H1 (cell line): ENCODE measurements at regions not wholly inside any gene's neighbourhood (a gene's known extent, or its start where the extent isn't known, plus 50 kb on each side); places are given as distances from the start of the nearest gene placed in this dataset.

Experiments
- ASH2L ChIP-seq: fragments of 200-600, 300-600 bp; sonication (generic); IDR thresholded peaks from one replicate; pipeline ENCODE4 v1.7.1; 2017; ENCODE audit warnings: low read length
- CREB1 ChIP-seq: IDR thresholded peaks from 2 replicates; pipeline ENCODE4 v1.6.1; 2012; ENCODE audit warnings: inconsistent platforms
- E2F6 ChIP-seq: IDR thresholded peaks from 2 replicates; pipeline ENCODE4 v1.6.1; 2012; ENCODE audit warnings: inconsistent platforms
- FOSL1 ChIP-seq: IDR thresholded peaks from 2 replicates; pipeline ENCODE4 v1.6.1; 2011; ENCODE audit warnings: mild to moderate bottlenecking, low read depth, low read length, moderate library complexity; ENCODE audit not compliant: insufficient read depth
- MAFK ChIP-seq: IDR thresholded peaks from 2 replicates; pipeline ENCODE4 v1.6.1; 2012; ENCODE audit warnings: low read depth, mild to moderate bottlenecking, improper control_type of control experiment, low read length
- RBBP5 ChIP-seq: IDR thresholded peaks from 2 replicates; pipeline ENCODE4 v1.7.1; 2012; ENCODE audit warnings: low read depth, mild to moderate bottlenecking, inconsistent platforms, low read length, moderate library complexity, borderline replicate concordance
- RFX5 ChIP-seq: IDR thresholded peaks from 2 replicates; pipeline ENCODE4 v1.6.1; 2011; ENCODE audit warnings: low read depth, low read length, improper control_type of control experiment, borderline replicate concordance
- SIN3A ChIP-seq, 2 experiments: IDR thresholded peaks in 1 of 2; conservative IDR thresholded peaks in 1 of 2; 2 replicates each; pipeline ENCODE4 v1.6.1; 2011 to 2012; ENCODE audit warnings: low read length in 2 of 2, improper control_type of control experiment in 1 of 2, low read depth in 1 of 2, mild to moderate bottlenecking in 1 of 2
- SP4 ChIP-seq: IDR thresholded peaks from 2 replicates; pipeline ENCODE4 v1.6.1; 2012; ENCODE audit warnings: low read length, inconsistent platforms
- USF2 ChIP-seq: IDR thresholded peaks from 2 replicates; pipeline ENCODE4 v1.6.1; 2011; ENCODE audit warnings: low read length, improper control_type of control experiment
- TF ChIP-seq, protein P1 (sequence below): fragments of 300-600 bp; sonication (generic); IDR thresholded peaks from 2 replicates; pipeline ENCODE4 v1.7.1; 2012; ENCODE audit warnings: low read length, moderate library complexity, mild to moderate bottlenecking, inconsistent platforms; ENCODE audit not compliant: insufficient replicate concordance

- TF ChIP-seq, protein P1, sequence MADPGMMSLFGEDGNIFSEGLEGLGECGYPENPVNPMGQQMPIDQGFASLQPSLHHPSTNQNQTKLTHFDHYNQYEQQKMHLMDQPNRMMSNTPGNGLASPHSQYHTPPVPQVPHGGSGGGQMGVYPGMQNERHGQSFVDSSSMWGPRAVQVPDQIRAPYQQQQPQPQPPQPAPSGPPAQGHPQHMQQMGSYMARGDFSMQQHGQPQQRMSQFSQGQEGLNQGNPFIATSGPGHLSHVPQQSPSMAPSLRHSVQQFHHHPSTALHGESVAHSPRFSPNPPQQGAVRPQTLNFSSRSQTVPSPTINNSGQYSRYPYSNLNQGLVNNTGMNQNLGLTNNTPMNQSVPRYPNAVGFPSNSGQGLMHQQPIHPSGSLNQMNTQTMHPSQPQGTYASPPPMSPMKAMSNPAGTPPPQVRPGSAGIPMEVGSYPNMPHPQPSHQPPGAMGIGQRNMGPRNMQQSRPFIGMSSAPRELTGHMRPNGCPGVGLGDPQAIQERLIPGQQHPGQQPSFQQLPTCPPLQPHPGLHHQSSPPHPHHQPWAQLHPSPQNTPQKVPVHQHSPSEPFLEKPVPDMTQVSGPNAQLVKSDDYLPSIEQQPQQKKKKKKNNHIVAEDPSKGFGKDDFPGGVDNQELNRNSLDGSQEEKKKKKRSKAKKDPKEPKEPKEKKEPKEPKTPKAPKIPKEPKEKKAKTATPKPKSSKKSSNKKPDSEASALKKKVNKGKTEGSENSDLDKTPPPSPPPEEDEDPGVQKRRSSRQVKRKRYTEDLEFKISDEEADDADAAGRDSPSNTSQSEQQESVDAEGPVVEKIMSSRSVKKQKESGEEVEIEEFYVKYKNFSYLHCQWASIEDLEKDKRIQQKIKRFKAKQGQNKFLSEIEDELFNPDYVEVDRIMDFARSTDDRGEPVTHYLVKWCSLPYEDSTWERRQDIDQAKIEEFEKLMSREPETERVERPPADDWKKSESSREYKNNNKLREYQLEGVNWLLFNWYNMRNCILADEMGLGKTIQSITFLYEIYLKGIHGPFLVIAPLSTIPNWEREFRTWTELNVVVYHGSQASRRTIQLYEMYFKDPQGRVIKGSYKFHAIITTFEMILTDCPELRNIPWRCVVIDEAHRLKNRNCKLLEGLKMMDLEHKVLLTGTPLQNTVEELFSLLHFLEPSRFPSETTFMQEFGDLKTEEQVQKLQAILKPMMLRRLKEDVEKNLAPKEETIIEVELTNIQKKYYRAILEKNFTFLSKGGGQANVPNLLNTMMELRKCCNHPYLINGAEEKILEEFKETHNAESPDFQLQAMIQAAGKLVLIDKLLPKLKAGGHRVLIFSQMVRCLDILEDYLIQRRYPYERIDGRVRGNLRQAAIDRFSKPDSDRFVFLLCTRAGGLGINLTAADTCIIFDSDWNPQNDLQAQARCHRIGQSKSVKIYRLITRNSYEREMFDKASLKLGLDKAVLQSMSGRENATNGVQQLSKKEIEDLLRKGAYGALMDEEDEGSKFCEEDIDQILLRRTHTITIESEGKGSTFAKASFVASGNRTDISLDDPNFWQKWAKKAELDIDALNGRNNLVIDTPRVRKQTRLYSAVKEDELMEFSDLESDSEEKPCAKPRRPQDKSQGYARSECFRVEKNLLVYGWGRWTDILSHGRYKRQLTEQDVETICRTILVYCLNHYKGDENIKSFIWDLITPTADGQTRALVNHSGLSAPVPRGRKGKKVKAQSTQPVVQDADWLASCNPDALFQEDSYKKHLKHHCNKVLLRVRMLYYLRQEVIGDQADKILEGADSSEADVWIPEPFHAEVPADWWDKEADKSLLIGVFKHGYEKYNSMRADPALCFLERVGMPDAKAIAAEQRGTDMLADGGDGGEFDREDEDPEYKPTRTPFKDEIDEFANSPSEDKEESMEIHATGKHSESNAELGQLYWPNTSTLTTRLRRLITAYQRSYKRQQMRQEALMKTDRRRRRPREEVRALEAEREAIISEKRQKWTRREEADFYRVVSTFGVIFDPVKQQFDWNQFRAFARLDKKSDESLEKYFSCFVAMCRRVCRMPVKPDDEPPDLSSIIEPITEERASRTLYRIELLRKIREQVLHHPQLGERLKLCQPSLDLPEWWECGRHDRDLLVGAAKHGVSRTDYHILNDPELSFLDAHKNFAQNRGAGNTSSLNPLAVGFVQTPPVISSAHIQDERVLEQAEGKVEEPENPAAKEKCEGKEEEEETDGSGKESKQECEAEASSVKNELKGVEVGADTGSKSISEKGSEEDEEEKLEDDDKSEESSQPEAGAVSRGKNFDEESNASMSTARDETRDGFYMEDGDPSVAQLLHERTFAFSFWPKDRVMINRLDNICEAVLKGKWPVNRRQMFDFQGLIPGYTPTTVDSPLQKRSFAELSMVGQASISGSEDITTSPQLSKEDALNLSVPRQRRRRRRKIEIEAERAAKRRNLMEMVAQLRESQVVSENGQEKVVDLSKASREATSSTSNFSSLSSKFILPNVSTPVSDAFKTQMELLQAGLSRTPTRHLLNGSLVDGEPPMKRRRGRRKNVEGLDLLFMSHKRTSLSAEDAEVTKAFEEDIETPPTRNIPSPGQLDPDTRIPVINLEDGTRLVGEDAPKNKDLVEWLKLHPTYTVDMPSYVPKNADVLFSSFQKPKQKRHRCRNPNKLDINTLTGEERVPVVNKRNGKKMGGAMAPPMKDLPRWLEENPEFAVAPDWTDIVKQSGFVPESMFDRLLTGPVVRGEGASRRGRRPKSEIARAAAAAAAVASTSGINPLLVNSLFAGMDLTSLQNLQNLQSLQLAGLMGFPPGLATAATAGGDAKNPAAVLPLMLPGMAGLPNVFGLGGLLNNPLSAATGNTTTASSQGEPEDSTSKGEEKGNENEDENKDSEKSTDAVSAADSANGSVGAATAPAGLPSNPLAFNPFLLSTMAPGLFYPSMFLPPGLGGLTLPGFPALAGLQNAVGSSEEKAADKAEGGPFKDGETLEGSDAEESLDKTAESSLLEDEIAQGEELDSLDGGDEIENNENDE = no peak
- TF ChIP-seq RBBP5 (no peak), USF2 (no peak), RFX5 (no peak), FOSL1 (no peak), E2F6 (no peak), SP4 (no peak), CREB1 (no peak), MAFK (no peak), SIN3A (conservative IDR thresholded peaks at IDR 0.05 in 1 of 2, IDR thresholded peaks at IDR 0.05 in 1 of 2; ENCODE audit: low read depth in 1 of 2, low read length in 2 of 2) (no peak), ASH2L (no peak)
Measured at GRCh38 chr16:49168126-49168525, 113.5 kb downstream of the CBLN1 start (continued).
